Osteoblast (primary cell): ENCODE measurements at regions not wholly inside any gene's neighbourhood (a gene's known extent, or its start where the extent isn't known, plus 50 kb on each side); places are given as distances from the start of the nearest gene placed in this dataset.

Source experiments
- DNase-seq: peaks from one replicate; pipeline ENCODE4 v3.0.0; 2011; ENCODE audit warnings: low spot score, mixed read lengths; ENCODE audit not compliant: insufficient read length; ENCODE audit errors: missing footprints
- H2AFZ ChIP-seq: 2 replicates; pipeline ENCODE4 v1.6.0; 2011; ENCODE audit warnings: mild to moderate bottlenecking, low read length
- H3K27ac ChIP-seq: 2 replicates; pipeline ENCODE4 v1.5.1; 2011; ENCODE audit warnings: mild to moderate bottlenecking, low read depth, low read length, moderate library complexity
- H3K27me3 ChIP-seq: 2 replicates; pipeline ENCODE4 v1.6.0; 2012; ENCODE audit warnings: mild to moderate bottlenecking, control low read depth, inconsistent platforms, low read length, moderate library complexity; ENCODE audit not compliant: insufficient read depth
- H3K36me3 ChIP-seq: 2 replicates; pipeline ENCODE4 v1.5.1; 2011; ENCODE audit warnings: mild to moderate bottlenecking, low read length, control low read depth, moderate library complexity; ENCODE audit not compliant: insufficient read depth
- H3K4me1 ChIP-seq: 2 replicates; pipeline ENCODE4 v1.5.1; 2011; ENCODE audit warnings: mild to moderate bottlenecking, low read length, control low read depth, moderate library complexity; ENCODE audit not compliant: insufficient read depth
- H3K4me2 ChIP-seq: 2 replicates; pipeline ENCODE4 v1.6.0; 2011; ENCODE audit warnings: mild to moderate bottlenecking, low read length; ENCODE audit not compliant: insufficient read depth
- H3K4me3 ChIP-seq: fragments of 200-600 bp; sonication (generic); 3 replicates; pipeline ENCODE4 v1.5.1; 2012; ENCODE audit warnings: mild to moderate bottlenecking, low read length, inconsistent platforms; ENCODE audit not compliant: insufficient read depth
- H3K79me2 ChIP-seq: 2 replicates; pipeline ENCODE4 v1.6.0; 2012; ENCODE audit warnings: mild to moderate bottlenecking, low read length, control low read depth, inconsistent platforms; ENCODE audit not compliant: insufficient read depth
- H3K9me3 ChIP-seq: 2 replicates; pipeline ENCODE4 v1.5.1; 2011; ENCODE audit warnings: low read depth, low read length, control low read depth
- H4K20me1 ChIP-seq: 2 replicates; pipeline ENCODE4 v1.6.0; 2012; ENCODE audit warnings: mild to moderate bottlenecking, low read length, control low read depth; ENCODE audit not compliant: insufficient read depth
- TF ChIP-seq, protein P1 (sequence below): IDR thresholded peaks from 2 replicates; pipeline ENCODE4 v1.5.1; 2011; ENCODE audit warnings: mild to moderate bottlenecking, low read depth, low read length, moderate library complexity; ENCODE audit errors: extremely low read depth

- Histone ChIP-seq H3K79me2 (no peaks in the 10 kb centered on the region), H2AFZ (peak overlapping the region; percentile 54), H3K4me1 (peaks cover 4% of the 10 kb centered on the region), H3K4me3 (no peak overlapping the region), H3K9me3 (no peaks in the 10 kb centered on the region), H3K4me2 (no peak overlapping the region), H3K36me3 (no peaks in the 10 kb centered on the region), H3K27me3 (no peaks in the 10 kb centered on the region), H4K20me1 (no peaks in the 10 kb centered on the region), H3K27ac (no peak overlapping the region)
- TF ChIP-seq, protein P1, sequence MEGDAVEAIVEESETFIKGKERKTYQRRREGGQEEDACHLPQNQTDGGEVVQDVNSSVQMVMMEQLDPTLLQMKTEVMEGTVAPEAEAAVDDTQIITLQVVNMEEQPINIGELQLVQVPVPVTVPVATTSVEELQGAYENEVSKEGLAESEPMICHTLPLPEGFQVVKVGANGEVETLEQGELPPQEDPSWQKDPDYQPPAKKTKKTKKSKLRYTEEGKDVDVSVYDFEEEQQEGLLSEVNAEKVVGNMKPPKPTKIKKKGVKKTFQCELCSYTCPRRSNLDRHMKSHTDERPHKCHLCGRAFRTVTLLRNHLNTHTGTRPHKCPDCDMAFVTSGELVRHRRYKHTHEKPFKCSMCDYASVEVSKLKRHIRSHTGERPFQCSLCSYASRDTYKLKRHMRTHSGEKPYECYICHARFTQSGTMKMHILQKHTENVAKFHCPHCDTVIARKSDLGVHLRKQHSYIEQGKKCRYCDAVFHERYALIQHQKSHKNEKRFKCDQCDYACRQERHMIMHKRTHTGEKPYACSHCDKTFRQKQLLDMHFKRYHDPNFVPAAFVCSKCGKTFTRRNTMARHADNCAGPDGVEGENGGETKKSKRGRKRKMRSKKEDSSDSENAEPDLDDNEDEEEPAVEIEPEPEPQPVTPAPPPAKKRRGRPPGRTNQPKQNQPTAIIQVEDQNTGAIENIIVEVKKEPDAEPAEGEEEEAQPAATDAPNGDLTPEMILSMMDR = no peak
- DNase-seq = no peak
Observed at GRCh38 chr5:104375345-104375744, 812.8 kb upstream of the NUDT12 start.

DNA sequence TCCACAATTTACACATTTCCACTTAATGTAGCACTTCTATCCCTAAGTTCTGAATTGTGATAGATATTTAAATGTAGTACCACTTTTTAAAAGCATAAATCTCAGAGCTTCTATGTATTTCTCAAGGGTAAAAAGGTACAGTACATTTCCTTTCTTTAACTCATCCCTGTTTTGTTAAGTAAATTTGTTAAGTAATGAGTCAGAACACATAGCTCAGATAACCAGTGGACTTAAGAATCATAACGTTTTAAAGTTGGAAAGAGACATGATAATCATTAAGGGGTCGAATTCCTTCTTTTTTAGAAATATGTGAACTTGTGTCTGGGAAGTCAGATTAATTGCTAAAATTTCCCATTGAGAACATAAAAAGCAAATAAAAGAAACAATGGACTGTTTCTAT is 810.2 kb upstream of the NUDT12 start:
- no peak for DNase-seq
- Histone ChIP-seq H3K36me3 (no peaks in the 10 kb centered on the region), H2AFZ (no peak overlapping the region), H3K4me3 (no peak overlapping the region), H4K20me1 (no peaks in the 10 kb centered on the region), H3K9me3 (no peaks in the 10 kb centered on the region), H3K4me2 (no peak overlapping the region), H3K27ac (no peak overlapping the region), H3K27me3 (no peaks in the 10 kb centered on the region), H3K4me1 (peaks cover 6% of the 10 kb centered on the region), H3K79me2 (no peaks in the 10 kb centered on the region)
- TF ChIP-seq, protein P1 = no peak

GRCh38 chr5:104372376-104372775 is 809.8 kb upstream of the NUDT12 start:
- Histone ChIP-seq H3K27me3 (no peaks in the 10 kb centered on the region), H3K79me2 (no peaks in the 10 kb centered on the region), H3K4me3 (no peak overlapping the region), H3K9me3 (no peaks in the 10 kb centered on the region), H3K4me2 (no peak overlapping the region), H3K36me3 (no peaks in the 10 kb centered on the region), H3K4me1 (peaks cover 6% of the 10 kb centered on the region), H2AFZ (no peak overlapping the region), H4K20me1 (no peaks in the 10 kb centered on the region), H3K27ac (no peak overlapping the region)
- no peak for DNase-seq
- TF ChIP-seq, protein P1 = no peak

DNA sequence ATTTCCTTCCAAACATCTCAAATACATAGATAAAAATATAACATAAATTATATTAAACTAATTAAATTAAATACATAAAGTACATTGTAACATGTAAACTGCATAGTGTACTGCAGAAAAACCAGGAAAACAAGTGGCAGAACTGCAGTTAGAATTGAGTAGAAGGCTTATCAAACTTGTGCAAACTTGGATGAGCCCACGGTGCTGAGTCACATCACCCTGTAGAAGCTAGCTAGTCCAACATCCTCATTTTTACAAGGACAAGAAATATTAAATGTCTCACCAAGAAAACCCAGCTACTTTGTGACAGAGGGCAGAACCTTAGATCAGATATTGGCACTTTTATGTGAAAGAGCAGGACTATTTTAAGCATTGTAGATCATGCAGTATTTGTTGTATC is 807.9 kb upstream of the NUDT12 start:
- TF ChIP-seq, protein P1 = no peak
- Histone ChIP-seq H4K20me1 (no peaks in the 10 kb centered on the region), H3K79me2 (no peaks in the 10 kb centered on the region), H3K4me3 (no peak overlapping the region), H3K4me2 (no peak overlapping the region), H3K27ac (no peak overlapping the region), H3K27me3 (no peaks in the 10 kb centered on the region), H3K4me1 (peaks cover 6% of the 10 kb centered on the region), H3K9me3 (no peaks in the 10 kb centered on the region), H2AFZ (no peak overlapping the region), H3K36me3 (no peaks in the 10 kb centered on the region)
- DNase-seq = no peak
